Loucy (cell line): ENCODE measurements at regions not wholly inside any gene's neighbourhood (a gene's known extent, or its start where the extent isn't known, plus 50 kb on each side); places are given as distances from the start of the nearest gene placed in this dataset.

ENCODE experiments used
- H2AFZ ChIP-seq: fragments of 200-600 bp; sonication (generic); 2 replicates; pipeline ENCODE4 v1.6.0; 2016; ENCODE audit warnings: antibody characterized with exemption, mild to moderate bottlenecking, low read length, moderate library complexity
- H3F3A ChIP-seq: fragments of 200-600 bp; 2 replicates; pipeline ENCODE4 v1.6.0; 2016; ENCODE audit warnings: antibody characterized with exemption, low read depth, mild to moderate bottlenecking
- H3K27me3 ChIP-seq: fragments of 200-600 bp; sonication (generic); 2 replicates; pipeline ENCODE4 v1.6.1; 2014; ENCODE audit warnings: low read length, mild to moderate bottlenecking; ENCODE audit not compliant: insufficient read depth, poor library complexity, severe bottlenecking
- H3K36me3 ChIP-seq: fragments of 200-600 bp; sonication (generic); 2 replicates; pipeline ENCODE4 v1.6.1; 2016; ENCODE audit warnings: low read length; ENCODE audit not compliant: insufficient read depth
- H3K4me1 ChIP-seq: fragments of 200-600 bp; sonication (generic); 2 replicates; pipeline ENCODE4 v1.5.1; 2014; ENCODE audit warnings: low read length, mild to moderate bottlenecking; ENCODE audit not compliant: insufficient read depth, poor library complexity, severe bottlenecking
- H3K4me2 ChIP-seq: fragments of 200-600 bp; sonication (generic); 2 replicates; pipeline ENCODE4 v1.6.0; 2014; ENCODE audit warnings: antibody characterized with exemption, low read length, low read depth, mild to moderate bottlenecking; ENCODE audit not compliant: poor library complexity, severe bottlenecking
- H3K4me3 ChIP-seq: fragments of 200-600 bp; sonication (generic); 2 replicates; pipeline ENCODE4 v1.5.1; 2014; ENCODE audit warnings: low read length, mild to moderate bottlenecking, mixed read lengths; ENCODE audit not compliant: poor library complexity, severe bottlenecking
- H3K79me2 ChIP-seq: fragments of 200-600 bp; sonication (generic); 2 replicates; pipeline ENCODE4 v1.6.1; 2014; ENCODE audit warnings: low read length; ENCODE audit not compliant: insufficient read depth
- H3K9ac ChIP-seq: fragments of 200-600 bp; sonication (generic); 2 replicates; pipeline ENCODE4 v1.6.0; 2014; ENCODE audit warnings: mild to moderate bottlenecking, low read depth, low read length, moderate library complexity; ENCODE audit not compliant: poor library complexity, severe bottlenecking
- H3K9me2 ChIP-seq: fragments of 200-600 bp; sonication (generic); replicated peaks from 2 replicates; pipeline ENCODE4 v1.6.1; 2016; ENCODE audit warnings: low read depth, low read length, mixed read lengths
- H3K9me3 ChIP-seq: fragments of 200-600 bp; sonication (generic); 2 replicates; pipeline ENCODE4 v1.6.1; 2014; ENCODE audit warnings: mild to moderate bottlenecking, antibody characterized with exemption, low read length, low read depth; ENCODE audit not compliant: insufficient read depth
- H4K20me1 ChIP-seq: fragments of 200-600 bp; sonication (generic); 2 replicates; pipeline ENCODE4 v1.6.0; 2014; ENCODE audit warnings: antibody characterized with exemption, low read length, mild to moderate bottlenecking; ENCODE audit not compliant: insufficient read depth, poor library complexity, severe bottlenecking
- CTCF ChIP-seq: fragments of 200-600 bp; sonication (generic); conservative IDR thresholded peaks from 2 replicates; pipeline ENCODE4 v1.5.1; 2014; ENCODE audit warnings: mild to moderate bottlenecking, antibody characterized with exemption, low read length
- EZH2phosphoT487 ChIP-seq: fragments of 200-600 bp; IDR thresholded peaks from 2 replicates; pipeline ENCODE4 v1.6.1; 2018; ENCODE audit warnings: antibody characterized with exemption, mild to moderate bottlenecking, moderate library complexity, borderline replicate concordance

GRCh38 chr5:53429706-53430105 lies 50.7 kb upstream of the FST start:
- no peaks in the 10 kb centered on the region for H4K20me1 ChIP-seq
- no peak overlapping the region for H3K4me2 ChIP-seq
- H3K27me3 ChIP-seq = no peaks in the 10 kb centered on the region
- H3K9me3 ChIP-seq = no peaks in the 10 kb centered on the region
- H3K9ac ChIP-seq = no peak overlapping the region
- H3K9me2 ChIP-seq = no peaks in the 10 kb centered on the region
- no peaks in the 10 kb centered on the region for H3K4me1 ChIP-seq
- H3K36me3 ChIP-seq = no peaks in the 10 kb centered on the region
- no peak overlapping the region for H2AFZ ChIP-seq
- no peaks in the 10 kb centered on the region for H3F3A ChIP-seq
- no peak for TF ChIP-seq CTCF
- TF ChIP-seq EZH2phosphoT487 = no peak
- no peak overlapping the region for H3K4me3 ChIP-seq
- no peaks in the 10 kb centered on the region for H3K79me2 ChIP-seq

- Histone ChIP-seq H3K9me3 (no peaks in the 10 kb centered on the region), H2AFZ (no peak overlapping the region)
- peak; percentile 65 for TF ChIP-seq CTCF
- TF ChIP-seq EZH2phosphoT487 = no peak
These were observed 49.7 kb upstream of the FST start for GRCh38 chr5:53430618-53431252.

More at GRCh38 chr5:53430618-53431252, 49.7 kb upstream of the FST start:
- Histone ChIP-seq H3K9me2 (no peaks in the 10 kb centered on the region), H3K4me1 (no peaks in the 10 kb centered on the region), H3K79me2 (no peaks in the 10 kb centered on the region), H3K36me3 (no peaks in the 10 kb centered on the region), H3K4me3 (no peak overlapping the region), H3K27me3 (no peaks in the 10 kb centered on the region), H3K4me2 (no peak overlapping the region), H4K20me1 (no peaks in the 10 kb centered on the region), H3K9ac (no peak overlapping the region), H3F3A (no peaks in the 10 kb centered on the region)
